ENCODE measurements at regions not wholly inside any gene's neighbourhood (a gene's known extent, or its start where the extent isn't known, plus 50 kb on each side); places are given as distances from the start of the nearest gene placed in this dataset.

DNA sequence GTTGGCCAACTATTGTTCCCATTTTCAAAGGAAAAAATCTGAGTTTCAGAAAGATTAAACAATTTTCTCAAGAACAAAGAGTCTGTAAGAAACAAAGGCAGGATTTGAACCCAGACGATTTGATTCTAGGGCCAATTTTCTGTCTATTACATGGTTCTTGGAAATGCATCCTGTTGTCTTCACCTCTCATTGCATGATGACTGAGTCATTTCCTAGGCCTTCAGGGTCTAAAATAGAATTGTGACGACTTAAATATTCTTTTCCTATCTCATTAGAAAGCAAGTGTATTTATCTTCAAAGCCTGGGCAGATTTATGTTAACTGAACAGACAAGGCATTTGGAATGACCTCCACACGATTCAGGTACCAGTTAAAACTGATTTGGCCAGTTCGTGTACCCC is 512.9 kb downstream of the NTRK2 start:
- TF ChIP-seq, protein P1, sequence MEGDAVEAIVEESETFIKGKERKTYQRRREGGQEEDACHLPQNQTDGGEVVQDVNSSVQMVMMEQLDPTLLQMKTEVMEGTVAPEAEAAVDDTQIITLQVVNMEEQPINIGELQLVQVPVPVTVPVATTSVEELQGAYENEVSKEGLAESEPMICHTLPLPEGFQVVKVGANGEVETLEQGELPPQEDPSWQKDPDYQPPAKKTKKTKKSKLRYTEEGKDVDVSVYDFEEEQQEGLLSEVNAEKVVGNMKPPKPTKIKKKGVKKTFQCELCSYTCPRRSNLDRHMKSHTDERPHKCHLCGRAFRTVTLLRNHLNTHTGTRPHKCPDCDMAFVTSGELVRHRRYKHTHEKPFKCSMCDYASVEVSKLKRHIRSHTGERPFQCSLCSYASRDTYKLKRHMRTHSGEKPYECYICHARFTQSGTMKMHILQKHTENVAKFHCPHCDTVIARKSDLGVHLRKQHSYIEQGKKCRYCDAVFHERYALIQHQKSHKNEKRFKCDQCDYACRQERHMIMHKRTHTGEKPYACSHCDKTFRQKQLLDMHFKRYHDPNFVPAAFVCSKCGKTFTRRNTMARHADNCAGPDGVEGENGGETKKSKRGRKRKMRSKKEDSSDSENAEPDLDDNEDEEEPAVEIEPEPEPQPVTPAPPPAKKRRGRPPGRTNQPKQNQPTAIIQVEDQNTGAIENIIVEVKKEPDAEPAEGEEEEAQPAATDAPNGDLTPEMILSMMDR (IDR thresholded peaks at IDR 0.05) = no peak
- TF ChIP-seq POLR2AphosphoS5 (IDR thresholded peaks at IDR 0.05) (no peak), POLR2A (IDR thresholded peaks at IDR 0.05) (no peak)
